Left kidney (tissue), 1 donor: ENCODE measurements at regions not wholly inside any gene's neighbourhood (a gene's known extent, or its start where the extent isn't known, plus 50 kb on each side); places are given as distances from the start of the nearest gene placed in this dataset.

Experiments used
- DNase-seq: peaks from one replicate; pipeline ENCODE4 v3.0.0-alpha.2; 2013

DNA sequence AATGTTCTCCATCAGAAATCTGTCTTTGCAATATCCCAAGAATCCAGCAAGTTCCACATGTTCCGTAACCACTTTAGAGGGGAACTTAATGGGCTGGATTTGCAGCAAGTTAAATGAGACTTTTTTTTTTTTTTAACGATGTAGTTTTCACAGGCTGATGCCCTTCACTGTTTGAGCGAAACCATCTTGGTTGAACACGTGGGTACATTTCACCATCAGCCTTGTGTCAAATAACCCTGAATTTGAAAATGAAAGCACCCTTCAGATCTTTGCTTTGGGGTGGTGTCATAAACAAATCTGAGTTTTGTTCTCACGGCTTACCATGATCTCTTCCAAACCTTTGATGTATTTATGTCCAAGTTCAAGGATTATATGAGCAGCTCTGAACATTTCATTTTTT, 73.7 kb upstream of the EXOC2 start:
- no peak for DNase-seq

- no peak for DNase-seq
These were observed 69.1 kb upstream of the EXOC2 start for GRCh38 chr6:761997-762396.

DNA sequence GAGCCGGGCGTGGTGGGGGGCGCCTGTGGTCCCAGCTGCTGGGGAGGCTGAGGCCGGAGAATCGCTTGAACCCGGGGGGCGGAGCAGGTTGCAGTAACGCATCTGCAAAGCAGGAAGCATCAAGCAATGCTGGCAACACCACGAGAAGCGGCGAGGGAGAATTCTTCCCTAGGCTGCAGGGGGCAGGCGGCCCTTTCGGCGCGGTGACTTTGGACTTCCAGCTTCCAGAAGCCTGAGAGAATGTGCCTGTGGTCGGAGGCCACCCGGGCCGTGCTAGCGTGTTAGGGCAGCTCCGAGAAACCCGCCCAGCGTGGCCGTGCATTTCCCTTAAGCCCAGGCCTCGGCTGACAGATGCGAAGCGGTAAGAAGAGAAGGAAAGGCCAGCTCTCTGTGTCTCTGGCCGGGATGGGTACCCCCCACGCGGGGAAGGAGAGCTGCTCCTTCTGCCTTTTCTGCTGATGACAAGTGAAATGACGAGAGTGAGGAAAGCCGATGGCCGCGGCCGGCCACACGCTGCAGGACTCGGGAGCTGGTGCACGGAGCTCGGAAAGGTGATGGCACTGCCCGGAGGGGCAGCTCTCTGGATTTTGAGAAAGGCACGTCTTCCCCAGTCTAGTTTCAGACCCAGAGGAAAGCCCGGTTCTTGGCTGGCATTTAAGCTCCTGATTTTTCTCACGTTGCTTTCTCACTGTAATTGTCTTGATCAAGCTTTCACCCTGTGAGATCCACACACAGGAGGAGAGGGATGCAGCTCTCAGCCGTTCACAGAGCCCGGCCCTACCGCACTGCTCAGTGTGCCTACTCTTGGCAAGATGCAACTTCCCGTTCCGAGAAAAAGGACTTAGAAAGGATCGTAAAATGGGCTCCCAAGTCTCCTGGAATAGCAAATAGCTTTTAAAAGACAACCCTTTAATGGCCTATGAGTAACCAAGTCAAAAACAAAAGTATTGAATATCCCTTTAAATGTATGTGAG, 68.3 kb upstream of the EXOC2 start:
- no peak for DNase-seq

GRCh38 chr6:759729-760128, 66.8 kb upstream of the EXOC2 start:
- no peak for DNase-seq

DNA sequence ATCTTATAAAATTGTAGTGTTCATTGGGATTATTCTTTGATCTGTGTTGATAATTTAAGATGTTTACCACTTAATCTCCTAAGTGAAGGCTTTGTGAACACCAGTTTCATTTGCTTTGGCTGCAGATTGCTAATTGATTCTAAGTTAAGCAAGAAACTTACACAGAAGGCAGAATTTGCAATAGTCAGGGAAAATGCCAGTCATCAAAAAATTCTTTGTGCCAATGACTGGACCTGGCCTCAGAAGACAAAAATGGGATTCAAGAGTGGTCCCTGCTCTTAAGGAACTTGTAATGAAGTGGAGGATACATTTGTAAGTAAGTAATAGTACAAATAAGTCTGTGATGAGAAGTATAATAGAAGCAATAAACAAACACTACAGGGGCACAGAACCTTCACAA, 63.3 kb upstream of the EXOC2 start:
- DNase-seq: no peak

GRCh38 chr6:754202-754601, 61.3 kb upstream of the EXOC2 start:
- DNase-seq: no peak

GRCh38 chr6:753486-753885, 60.5 kb upstream of the EXOC2 start:
- no peak for DNase-seq

DNA sequence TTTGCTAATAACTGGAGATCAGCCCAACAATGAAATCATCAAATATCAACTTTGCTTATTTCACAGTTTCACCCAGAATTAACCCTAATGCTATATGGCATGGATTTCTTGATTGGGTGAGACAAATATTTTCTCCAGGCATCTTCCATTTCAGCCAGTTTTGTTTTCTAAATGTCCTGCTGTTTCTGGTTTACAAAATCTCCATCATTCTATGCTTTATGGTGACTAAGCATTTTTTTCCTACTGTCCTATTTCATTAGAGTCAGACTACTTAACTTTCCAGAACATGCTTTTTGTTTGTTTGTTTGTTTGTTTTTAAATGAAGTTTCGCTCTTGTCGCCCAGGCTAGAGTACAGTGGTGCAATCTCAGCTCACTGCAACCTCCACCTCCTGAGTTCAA, 59.5 kb upstream of the EXOC2 start:
- no peak for DNase-seq

DNA sequence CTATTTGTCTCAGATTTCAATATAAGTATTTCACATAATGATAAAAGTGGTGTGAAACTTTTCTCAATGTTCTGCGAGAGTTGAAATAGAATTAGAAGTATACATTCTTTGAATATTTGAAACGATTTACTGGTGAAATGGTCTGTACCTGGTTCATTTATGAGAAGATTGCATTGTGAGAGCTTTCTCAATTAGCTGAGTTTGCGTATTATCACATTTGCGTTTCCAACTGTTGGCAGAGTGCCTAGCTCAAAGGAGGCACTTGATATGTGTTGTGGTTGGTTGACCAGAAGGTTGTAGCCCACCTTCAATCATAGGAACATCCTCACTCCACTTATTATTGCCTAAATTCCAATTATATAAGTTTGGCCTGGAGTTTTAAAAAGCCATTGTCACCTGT, 58.8 kb upstream of the EXOC2 start:
- no peak for DNase-seq

DNA sequence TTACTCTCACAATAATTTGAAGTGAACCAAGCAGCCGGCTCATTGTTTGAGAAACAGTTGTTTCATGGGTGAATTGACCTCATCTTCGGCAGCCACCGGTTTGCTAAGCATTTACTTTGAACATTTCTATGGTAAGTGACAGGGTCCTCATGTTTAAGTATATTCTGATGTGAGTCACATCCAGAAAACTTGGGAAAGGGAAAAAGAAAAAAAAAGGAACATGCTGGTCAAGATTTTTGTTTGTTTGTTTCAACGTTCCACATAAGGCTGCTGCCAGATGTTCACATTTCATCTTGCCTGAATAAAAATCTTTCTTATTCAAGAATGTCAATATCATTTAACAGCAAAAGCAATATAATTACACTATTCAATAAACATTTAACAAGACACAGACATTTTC, 55.0 kb upstream of the EXOC2 start:
- DNase-seq: no peak

DNA sequence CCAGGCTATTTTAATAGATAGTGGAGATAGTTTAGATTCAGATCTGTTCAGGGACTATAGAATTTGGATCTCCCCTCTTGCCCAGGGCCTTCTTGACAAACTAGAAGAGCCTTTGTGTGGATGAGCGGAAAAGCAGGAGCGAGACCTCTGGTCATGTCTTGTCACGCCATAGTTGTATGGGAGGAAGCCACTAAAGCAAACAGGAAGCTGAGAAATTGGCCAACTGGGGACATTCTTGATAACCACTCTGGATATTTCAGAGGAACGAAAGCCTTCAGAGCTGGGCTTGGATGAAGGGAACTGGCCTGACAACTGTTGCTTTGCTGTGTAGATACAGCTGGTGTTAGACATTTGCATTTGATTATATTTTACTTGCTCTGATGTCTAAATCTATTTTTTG, 54.1 kb upstream of the EXOC2 start:
- no peak for DNase-seq

DNA sequence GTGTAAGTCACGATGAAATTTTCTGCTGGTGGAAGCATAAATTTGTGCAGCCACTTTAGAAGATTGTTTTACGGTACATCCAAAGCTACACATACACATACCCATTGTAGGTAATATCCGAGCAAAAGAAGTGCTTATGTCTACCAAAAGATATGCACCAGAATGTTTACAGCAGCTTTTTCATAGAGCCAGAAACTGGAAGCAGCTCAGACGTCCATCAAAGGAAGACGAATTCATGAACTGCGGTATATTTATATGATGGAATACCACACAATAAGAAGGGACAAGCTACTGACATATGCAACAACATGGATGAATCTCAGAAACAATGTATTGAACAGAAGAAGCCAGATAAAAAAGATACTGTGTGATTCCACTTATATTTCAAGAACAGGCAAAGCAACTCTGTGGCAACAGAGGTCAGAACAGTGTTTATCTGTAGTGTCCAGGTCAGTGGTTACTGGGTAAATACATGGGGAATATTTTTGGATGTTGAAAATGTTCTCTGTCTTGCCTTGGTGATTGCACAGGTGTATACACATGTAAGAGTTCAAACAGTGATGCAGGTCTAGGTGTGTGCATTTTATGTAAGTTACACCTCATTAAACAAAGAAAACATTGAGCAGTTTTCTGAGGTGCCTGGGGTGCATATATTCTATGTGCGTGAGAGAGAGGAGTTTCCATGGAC, 51.9 kb upstream of the EXOC2 start:
- no peak for DNase-seq

DNA sequence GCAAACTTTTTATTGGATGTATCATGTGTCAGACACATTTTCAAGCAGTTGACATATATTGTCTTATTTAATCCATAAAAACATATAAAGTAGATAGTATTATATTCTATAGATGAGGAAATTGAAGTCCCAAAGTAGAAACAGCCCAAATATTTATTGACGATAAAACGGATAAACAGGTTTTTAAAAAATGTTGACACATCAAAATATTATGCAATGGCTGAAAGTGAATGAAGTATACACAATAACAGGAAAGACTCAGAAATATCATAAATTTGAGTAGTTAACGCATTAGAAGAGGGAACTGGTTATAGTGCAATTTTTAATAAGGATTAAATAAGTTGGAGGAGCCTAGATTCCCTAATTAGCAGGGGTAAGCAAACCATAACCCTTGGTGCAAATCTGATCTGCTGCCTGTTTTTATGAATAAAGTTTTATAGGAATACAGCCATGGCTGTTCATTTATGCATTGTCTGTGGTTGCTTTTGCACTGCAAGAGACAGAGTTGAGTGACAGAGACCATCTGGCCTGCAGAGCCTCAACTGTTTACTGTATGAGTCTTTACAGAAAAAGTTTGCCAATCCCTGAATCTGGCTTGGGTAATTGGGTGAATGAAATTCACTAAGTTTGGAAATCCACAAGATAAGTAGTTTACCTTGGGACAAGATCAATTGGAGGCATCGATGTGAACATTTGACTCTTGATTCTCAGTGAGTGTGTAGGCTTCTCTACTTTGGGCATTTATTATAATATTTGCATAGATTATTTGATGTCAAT, 50.6 kb upstream of the EXOC2 start:
- no peak for DNase-seq
